Esophagus squamous epithelium (tissue), 5 donors: ENCODE measurements at regions not wholly inside any gene's neighbourhood (a gene's known extent, or its start where the extent isn't known, plus 50 kb on each side); places are given as distances from the start of the nearest gene placed in this dataset.
"Not testable (repeated sequence)": the region's sequence is repeated elsewhere in the genome, so short reads cannot be mapped to it uniquely, and the experiment has no call there.

Experiments
- DNase-seq: peaks from one replicate; lab custom pipeline; 2025; lab: John Stamatoyannopoulos, UW
- H3K27ac ChIP-seq, 4 donors: fragments of 200-600 bp; sonication (generic); one replicate each; pipeline ENCODE4 v1.5.1; 2016 to 2019; ENCODE audit warnings: mild to moderate bottlenecking in 1 of 4
- H3K27me3 ChIP-seq, 4 donors: fragments of 200-600 bp; sonication (generic); 1 replicate in 3 of 4; 2 replicates in 1 of 4; pipeline versions ENCODE4 v1.5.1 to v1.6.0; 2017 to 2021; ENCODE audit warnings: antibody characterized with exemption in 1 of 4
- H3K36me3 ChIP-seq, 3 donors: fragments of 200-600 bp; sonication (generic); one replicate each; pipeline ENCODE4 v1.5.1; 2016 to 2019
- H3K4me1 ChIP-seq, 3 donors: fragments of 200-600 bp; sonication (generic); one replicate each; pipeline ENCODE4 v1.5.1; 2017 to 2019
- H3K4me3 ChIP-seq, 4 donors: fragments of 200-600 bp; sonication (generic); 1 replicate in 3 of 4; 2 replicates in 1 of 4; pipeline ENCODE4 v1.5.1; 2016 to 2019; ENCODE audit warnings: mild to moderate bottlenecking in 2 of 4, moderate library complexity in 1 of 4
- H3K9me3 ChIP-seq, 3 donors: fragments of 200-600 bp; sonication (generic); one replicate each; pipeline ENCODE4 v1.5.1; 2016 to 2019
- POLR2A ChIP-seq, 4 donors: fragments of 450-650 bp; IDR thresholded peaks; one replicate each; pipeline ENCODE4 v1.6.1; 2017; ENCODE audit warnings: antibody characterized with exemption in 4 of 4, mild to moderate bottlenecking in 4 of 4, moderate library complexity in 3 of 4
- WGBS, 2 donors: methylation state at CpG; one replicate each; pipeline ENCODE4 v1.1.5; 2018; 5-methylcytosine and 5-hydroxymethylcytosine counted together
- intact Hi-C: fragments of 100-400 bp; cut with DNase I; formaldehyde crosslinking; loops from one replicate; pipeline ENCODE4 v1.15.0; 2022
- TF ChIP-seq, protein P1 (sequence below), 6 experiments: fragments of 450-650 bp in 4 of 6; fragments of 200-600 bp in 2 of 6; sonication (generic) in 2 of 6; IDR thresholded peaks; one replicate each; pipeline ENCODE4 v1.5.1; 2016 to 2019; ENCODE audit warnings: antibody characterized with exemption in 6 of 6, mild to moderate bottlenecking in 4 of 6, moderate library complexity in 4 of 6
- donor health status: DM: yes; HTN: yes; CAD: no.

DNA sequence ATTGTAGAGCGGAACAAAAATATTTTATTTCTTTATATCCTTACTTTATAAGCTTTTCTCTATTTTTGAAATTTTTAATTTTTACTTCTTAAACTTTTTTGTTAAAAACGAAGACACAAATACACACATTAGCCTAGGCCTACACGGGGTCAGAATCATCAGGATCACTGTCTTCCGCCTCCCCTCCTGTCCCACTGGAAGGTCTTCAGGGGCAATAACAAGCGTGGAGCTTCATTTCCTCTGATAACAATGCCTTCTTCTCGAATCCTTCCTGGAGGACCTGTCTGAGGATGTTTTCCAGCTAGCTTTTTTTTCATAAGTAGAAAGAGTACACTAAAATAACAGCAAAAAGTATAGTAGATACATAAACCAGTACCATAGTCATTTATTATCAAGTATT lies 77.7 kb upstream of the DGKG start:
- no peak overlapping the region for H3K4me3 ChIP-seq
- no peak for TF ChIP-seq POLR2A (IDR thresholded peaks at IDR 0.05)
- TF ChIP-seq, protein P1, sequence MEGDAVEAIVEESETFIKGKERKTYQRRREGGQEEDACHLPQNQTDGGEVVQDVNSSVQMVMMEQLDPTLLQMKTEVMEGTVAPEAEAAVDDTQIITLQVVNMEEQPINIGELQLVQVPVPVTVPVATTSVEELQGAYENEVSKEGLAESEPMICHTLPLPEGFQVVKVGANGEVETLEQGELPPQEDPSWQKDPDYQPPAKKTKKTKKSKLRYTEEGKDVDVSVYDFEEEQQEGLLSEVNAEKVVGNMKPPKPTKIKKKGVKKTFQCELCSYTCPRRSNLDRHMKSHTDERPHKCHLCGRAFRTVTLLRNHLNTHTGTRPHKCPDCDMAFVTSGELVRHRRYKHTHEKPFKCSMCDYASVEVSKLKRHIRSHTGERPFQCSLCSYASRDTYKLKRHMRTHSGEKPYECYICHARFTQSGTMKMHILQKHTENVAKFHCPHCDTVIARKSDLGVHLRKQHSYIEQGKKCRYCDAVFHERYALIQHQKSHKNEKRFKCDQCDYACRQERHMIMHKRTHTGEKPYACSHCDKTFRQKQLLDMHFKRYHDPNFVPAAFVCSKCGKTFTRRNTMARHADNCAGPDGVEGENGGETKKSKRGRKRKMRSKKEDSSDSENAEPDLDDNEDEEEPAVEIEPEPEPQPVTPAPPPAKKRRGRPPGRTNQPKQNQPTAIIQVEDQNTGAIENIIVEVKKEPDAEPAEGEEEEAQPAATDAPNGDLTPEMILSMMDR (IDR thresholded peaks at IDR 0.05): no peak
- intact Hi-C loops: no loop called here
- no peaks in the 10 kb centered on the region for H3K4me1 ChIP-seq
- no peaks in the 10 kb centered on the region for H3K36me3 ChIP-seq
- no peak for DNase-seq
- H3K9me3 ChIP-seq: no peaks in the 10 kb centered on the region
- peaks cover 0 to 3% (median 0%) of the 10 kb centered on the region in 4 donors for H3K27me3 ChIP-seq
- WGBS, 2 donors: 72 to 81% methylated on average over 6 of the region's 6 CpGs
- no peak overlapping the region for H3K27ac ChIP-seq

DNA sequence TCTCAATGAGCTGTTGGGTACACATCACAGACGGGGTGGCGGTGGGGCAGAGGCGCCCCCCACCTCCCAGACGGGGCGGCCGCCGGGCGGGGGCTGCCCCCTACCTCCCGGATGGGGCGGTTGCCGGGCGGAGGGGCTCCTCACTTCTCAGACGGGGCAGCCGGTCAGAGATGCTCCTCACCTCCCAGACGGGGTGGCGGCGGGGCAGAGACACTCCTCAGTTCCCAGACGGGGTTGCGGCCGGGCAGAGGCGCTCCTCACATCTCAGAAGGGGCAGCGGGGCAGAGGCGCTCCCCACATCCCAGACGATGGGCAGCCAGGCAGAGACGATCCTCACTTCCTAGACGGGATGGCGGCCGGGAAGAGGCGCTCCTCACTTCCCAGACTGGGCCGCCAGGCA lies 73.3 kb upstream of the DGKG start:
- intact Hi-C loops, H3K4me3 ChIP-seq, H3K4me1 ChIP-seq, DNase-seq, H3K27ac ChIP-seq, H3K9me3 ChIP-seq, H3K36me3 ChIP-seq: not testable (repeated sequence)
- no CpG with 5 or more reads among the region's 30 CpGs for WGBS, 2 donors
- H3K27me3 ChIP-seq: peaks cover 0 to 42% (median 0%) of the 10 kb centered on the region in 4 donors

DNA sequence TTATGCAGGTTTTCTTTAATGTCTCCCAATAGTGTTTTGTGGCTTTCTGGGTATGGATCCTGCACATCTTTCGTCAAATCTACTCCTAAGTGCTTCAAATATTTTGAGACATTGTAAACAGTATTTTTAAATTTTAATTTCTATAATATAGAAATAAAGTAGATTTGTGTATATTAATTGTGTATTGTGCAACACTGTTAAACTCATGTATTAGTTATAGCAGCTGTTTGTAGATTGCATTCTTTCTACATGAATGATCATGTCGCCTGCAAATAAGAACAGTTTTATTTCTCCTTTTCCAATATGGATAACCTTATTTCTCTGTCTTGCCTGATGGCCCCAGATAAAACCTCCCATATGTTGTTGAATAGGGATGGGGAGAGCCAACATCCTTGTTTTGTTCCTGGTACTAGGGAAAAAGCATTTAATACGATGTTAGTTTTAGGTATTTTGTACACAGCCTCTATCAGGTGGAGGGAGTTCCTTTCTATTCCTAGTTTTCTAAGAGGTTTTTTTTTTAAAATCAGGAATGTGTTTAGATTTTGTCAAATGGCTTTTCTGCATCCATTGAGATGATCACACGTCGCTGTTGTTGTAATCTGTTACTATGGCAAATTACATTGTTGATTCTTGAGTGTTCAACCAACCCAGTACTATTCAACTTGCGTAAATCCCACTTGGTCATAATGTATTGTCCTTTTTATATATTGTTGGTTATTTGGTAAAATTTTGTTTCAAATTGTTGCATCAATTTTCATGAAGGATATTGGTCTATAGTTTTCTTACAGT lies 71.1 kb upstream of the DGKG start:
- intact Hi-C loops: no loop called here
- TF ChIP-seq, protein P1 (IDR thresholded peaks at IDR 0.05): no peak
- TF ChIP-seq POLR2A (IDR thresholded peaks at IDR 0.05): no peak
- WGBS, 2 donors: 79% methylated on average over 6 of the region's 6 CpGs

DNA sequence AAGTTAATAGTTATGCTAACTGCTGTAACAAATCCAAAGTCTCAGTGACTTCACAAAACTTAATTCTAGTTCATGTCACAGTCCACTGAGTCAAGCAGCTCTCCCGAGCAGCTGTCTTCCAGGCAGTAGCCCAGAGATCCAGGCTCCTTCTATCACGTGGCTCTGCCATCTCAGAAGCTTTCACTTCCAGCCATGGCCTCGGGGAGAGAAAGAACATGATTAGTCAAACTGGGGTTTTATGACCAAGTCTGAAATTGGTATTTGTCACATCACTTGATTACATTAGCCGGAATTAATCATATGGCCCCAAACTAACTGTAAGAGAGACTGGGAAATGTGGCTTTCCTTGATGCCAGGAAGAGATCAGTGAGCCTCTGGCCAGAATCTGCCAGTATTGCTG lies 70.2 kb upstream of the DGKG start:
- no peak for TF ChIP-seq POLR2A (IDR thresholded peaks at IDR 0.05)
- TF ChIP-seq, protein P1 (IDR thresholded peaks at IDR 0.05): no peak
- 34 to 38% methylated on average over 4 of the region's 4 CpGs for WGBS, 2 donors
- DNase-seq: no peak
- intact Hi-C loops: no loop called here
- H3K4me3 ChIP-seq: no peak overlapping the region
- H3K4me1 ChIP-seq: peaks cover 0 to 8% (median 0%) of the 10 kb centered on the region in 3 donors
- no peak overlapping the region for H3K27ac ChIP-seq
- peaks cover 0 to 59% (median 0%) of the 10 kb centered on the region in 4 donors for H3K27me3 ChIP-seq
- H3K36me3 ChIP-seq: no peaks in the 10 kb centered on the region
- no peaks in the 10 kb centered on the region for H3K9me3 ChIP-seq

More for the DNA sequence above, 71.1 kb upstream of the DGKG start:
- Histone ChIP-seq H3K27ac (no peak overlapping the region), H3K27me3 (peaks cover 0 to 50% (median 0%) of the 10 kb centered on the region in 4 donors), H3K9me3 (no peaks in the 10 kb centered on the region), H3K4me1 (no peaks in the 10 kb centered on the region), H3K4me3 (no peak overlapping the region), H3K36me3 (no peaks in the 10 kb centered on the region)
- no peak for DNase-seq

DNA sequence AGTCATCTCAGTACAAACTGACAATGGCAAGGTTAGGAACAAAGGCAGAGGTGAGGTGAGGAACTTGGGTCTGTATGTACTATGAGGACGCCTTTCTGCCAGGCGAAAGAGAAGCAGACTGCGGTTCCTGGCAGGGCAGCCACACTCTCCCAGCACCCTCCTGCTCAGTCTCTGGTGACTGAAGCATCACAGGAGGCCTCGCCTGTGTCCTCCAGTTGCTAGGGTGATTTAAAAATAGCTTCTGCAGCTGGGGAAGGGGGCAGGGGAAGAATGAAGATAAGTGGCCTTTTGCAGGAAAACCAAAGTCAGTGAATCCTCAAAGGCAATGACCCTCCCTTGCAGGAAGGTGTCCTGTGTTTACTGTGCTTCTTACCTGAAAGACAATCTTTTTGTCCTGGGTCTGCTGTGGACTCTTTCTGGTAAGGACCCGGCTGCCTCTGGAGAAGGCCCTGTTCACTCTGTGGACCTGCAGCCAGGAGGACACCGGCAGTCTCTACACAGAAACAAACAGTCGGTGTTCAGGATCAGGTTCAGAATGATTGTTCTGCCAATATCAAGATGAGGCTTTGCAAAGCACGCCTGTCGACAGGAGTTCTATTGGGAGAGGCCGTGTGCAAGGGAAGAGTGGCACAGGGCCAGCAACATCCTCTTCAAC lies 65.7 kb upstream of the DGKG start:
- Histone ChIP-seq H3K36me3 (no peaks in the 10 kb centered on the region), H3K27ac (peak overlapping the region in 3 of 4 donors; percentile 33 to 71 (median 66)), H3K4me3 (no peak overlapping the region), H3K9me3 (no peaks in the 10 kb centered on the region), H3K4me1 (peaks cover 5 to 32% (median 9%) of the 10 kb centered on the region in 3 donors), H3K27me3 (peaks cover 0 to 82% (median 0%) of the 10 kb centered on the region in 4 donors)
- intact Hi-C loops: no loop called here
- DNase-seq: no peak
- WGBS, 2 donors: 64 to 76% methylated on average over 7 to 8 of the region's 10 CpGs
- TF ChIP-seq POLR2A (IDR thresholded peaks at IDR 0.05): no peak
- TF ChIP-seq, protein P1 (IDR thresholded peaks at IDR 0.05): no peak
